ENCODE measurements at regions not wholly inside any gene's neighbourhood (a gene's known extent, or its start where the extent isn't known, plus 50 kb on each side); places are given as distances from the start of the nearest gene placed in this dataset.
"Not testable (repeated sequence)": the region's sequence is repeated elsewhere in the genome, so short reads cannot be mapped to it uniquely, and the experiment has no call there.

DNA sequence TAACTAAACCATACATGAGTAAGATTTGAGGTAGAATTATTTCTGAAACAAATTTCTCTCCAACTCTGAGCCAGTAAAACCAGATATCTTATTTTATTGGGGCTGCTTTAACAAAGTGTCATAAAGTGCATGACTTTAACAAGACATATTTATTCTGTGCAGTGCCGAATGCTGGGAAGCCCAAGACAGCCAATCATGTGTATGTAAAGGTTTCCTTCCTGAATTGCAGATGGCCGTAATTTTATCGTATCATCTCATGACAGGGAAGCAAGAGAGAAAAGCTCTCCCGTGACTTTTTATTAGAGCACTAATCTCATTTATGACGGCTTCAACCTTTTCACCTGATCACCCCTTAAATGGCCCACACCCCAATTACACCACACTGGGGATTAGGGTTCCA lies 777.9 kb downstream of the TMEM121 start:
- Histone ChIP-seq H3K27ac (ENCODE audit: insufficient read depth, low read depth, low read length, poor library complexity, severe bottlenecking) (no peak overlapping the region), H3K4me3 (ENCODE audit: insufficient read depth, low read depth, low read length) (no peak overlapping the region), H3K27me3 (ENCODE audit: control insufficient read depth, insufficient read depth, low read length, poor library complexity, severe bottlenecking) (no peaks in the 10 kb centered on the region), H3K9me3 (ENCODE audit: control insufficient read depth, low read length) (peaks cover 29% of the 10 kb centered on the region), H3K4me1 (ENCODE audit: control insufficient read depth, insufficient read depth, low read length) (no peaks in the 10 kb centered on the region), H3K36me3 (ENCODE audit: control insufficient read depth, insufficient read depth, low read length) (no peaks in the 10 kb centered on the region)
- WGBS, 2 experiments: 81 to 85% methylated on average over 5 of the region's 5 CpGs

DNA sequence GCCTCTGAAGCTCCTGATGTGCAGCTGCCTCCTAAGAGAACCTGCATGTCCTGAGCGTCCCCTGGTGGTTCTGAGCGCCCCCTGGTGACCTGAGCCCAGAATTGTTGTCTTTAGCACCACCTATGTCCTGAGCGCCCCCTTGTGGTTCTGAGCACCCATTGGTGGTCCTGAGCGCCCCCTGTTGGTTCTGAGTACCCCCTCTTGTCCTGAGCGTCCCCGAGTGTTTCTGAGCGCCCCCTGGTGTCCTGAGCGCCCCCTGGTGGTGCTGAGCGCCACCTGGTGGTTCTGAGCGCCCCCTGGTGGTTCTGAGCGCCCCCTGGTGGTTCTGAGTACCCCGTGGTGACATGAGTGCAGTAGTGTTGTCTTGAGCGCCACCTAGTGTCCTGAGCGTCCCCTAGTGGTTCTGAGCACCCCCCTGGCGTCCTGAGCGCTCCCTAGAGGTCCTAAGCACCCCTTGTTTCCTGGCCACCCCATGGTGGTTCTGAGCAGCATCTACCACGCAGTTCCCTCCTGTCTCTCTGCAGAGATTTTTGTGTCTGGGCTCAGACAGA lies 782.5 kb downstream of the TMEM121 start:
- Histone ChIP-seq H3K36me3 (ENCODE audit: control insufficient read depth, insufficient read depth, low read length) (no peaks in the 10 kb centered on the region), H3K4me1 (ENCODE audit: control insufficient read depth, insufficient read depth, low read length) (no peaks in the 10 kb centered on the region), H3K9me3 (ENCODE audit: control insufficient read depth, low read length) (peaks cover 27% of the 10 kb centered on the region), H3K27me3 (ENCODE audit: control insufficient read depth, insufficient read depth, low read length, poor library complexity, severe bottlenecking) (no peaks in the 10 kb centered on the region), H3K4me3 (ENCODE audit: insufficient read depth, low read depth, low read length) (no peak overlapping the region), H3K27ac (ENCODE audit: insufficient read depth, low read depth, low read length, poor library complexity, severe bottlenecking) (no peak overlapping the region)
- 59 to 61% methylated on average over 17 of the region's 17 CpGs for WGBS, 2 experiments

DNA sequence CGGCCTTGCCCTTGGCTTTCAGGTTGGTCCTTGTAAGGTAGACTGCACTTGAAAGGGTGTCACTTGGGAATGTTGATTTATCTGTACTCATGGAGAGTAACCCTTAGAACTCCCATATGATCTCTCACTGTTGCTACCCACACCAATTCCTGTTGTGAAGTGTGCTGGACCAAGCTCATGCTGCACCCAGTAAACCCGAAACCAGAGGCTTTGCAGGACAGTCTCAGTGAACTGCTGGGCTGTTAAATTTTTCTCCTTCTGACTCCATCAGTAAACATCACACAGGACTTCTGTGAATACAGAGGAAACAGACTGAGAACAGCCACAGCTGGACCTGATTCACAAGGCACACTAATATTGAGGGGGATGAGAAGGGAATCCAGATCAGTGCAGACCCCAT lies 783.0 kb downstream of the TMEM121 start:
- no peak overlapping the region for H3K27ac ChIP-seq (ENCODE audit: insufficient read depth, low read depth, low read length, poor library complexity, severe bottlenecking)
- H3K4me1 ChIP-seq (ENCODE audit: control insufficient read depth, insufficient read depth, low read length): no peaks in the 10 kb centered on the region
- H3K36me3 ChIP-seq (ENCODE audit: control insufficient read depth, insufficient read depth, low read length): no peaks in the 10 kb centered on the region
- H3K27me3 ChIP-seq (ENCODE audit: control insufficient read depth, insufficient read depth, low read length, poor library complexity, severe bottlenecking): no peaks in the 10 kb centered on the region
- 92 to 93% methylated on average over 1 to 2 of the region's 2 CpGs for WGBS, 2 experiments
- no peak overlapping the region for H3K4me3 ChIP-seq (ENCODE audit: insufficient read depth, low read depth, low read length)
- H3K9me3 ChIP-seq (ENCODE audit: control insufficient read depth, low read length): peaks cover 25% of the 10 kb centered on the region

DNA sequence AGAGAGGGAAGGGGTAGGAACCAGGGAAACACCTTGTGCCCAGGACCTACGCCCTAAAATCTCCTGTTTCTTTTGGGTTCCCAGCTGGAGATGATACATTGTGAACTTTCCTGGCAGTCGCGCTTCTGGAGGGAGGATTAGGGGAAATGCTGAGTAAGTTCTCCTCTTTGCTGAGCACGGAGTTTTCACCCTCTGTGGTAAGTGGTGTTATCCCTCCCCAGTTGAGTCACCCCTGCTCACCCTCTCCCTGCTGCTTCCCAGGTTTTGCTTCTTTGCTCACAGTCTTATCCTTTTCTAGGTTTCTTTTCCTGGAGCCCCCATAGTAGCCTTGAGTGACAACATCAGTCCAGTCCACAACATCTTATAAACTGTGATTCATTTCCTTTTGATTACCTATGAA lies 789.1 kb downstream of the TMEM121 start:
- H3K9me3 ChIP-seq (ENCODE audit: control insufficient read depth, low read length): peaks cover 22% of the 10 kb centered on the region
- H3K4me3 ChIP-seq (ENCODE audit: insufficient read depth, low read depth, low read length): no peak overlapping the region
- H3K36me3 ChIP-seq (ENCODE audit: control insufficient read depth, insufficient read depth, low read length): no peaks in the 10 kb centered on the region
- WGBS, 2 experiments: 66 to 80% methylated on average over 4 of the region's 4 CpGs
- no peaks in the 10 kb centered on the region for H3K27me3 ChIP-seq (ENCODE audit: control insufficient read depth, insufficient read depth, low read length, poor library complexity, severe bottlenecking)
- no peaks in the 10 kb centered on the region for H3K4me1 ChIP-seq (ENCODE audit: control insufficient read depth, insufficient read depth, low read length)
- H3K27ac ChIP-seq (ENCODE audit: insufficient read depth, low read depth, low read length, poor library complexity, severe bottlenecking): no peak overlapping the region

DNA sequence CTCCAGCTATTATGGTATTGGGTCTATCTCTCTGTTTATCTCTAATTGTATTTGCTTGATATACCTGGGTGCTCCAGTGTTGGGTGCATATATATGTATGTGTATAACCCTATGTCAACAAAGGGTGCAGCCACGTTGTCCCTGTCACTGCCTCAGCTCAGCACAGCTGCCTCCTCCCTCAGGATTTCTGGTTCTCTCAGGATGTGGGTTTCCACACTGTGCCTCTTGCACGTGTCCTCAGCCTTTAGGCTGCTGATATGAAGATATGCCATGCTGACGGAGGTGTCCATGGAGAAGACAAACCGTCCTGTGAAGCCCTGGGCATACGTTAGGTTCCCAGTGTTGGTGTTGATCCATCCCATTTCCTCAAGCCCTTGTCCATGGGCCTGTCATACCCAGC lies 791.2 kb downstream of the TMEM121 start:
- Histone ChIP-seq H3K27ac (ENCODE audit: insufficient read depth, low read depth, low read length, poor library complexity, severe bottlenecking) (no peak overlapping the region), H3K4me3 (ENCODE audit: insufficient read depth, low read depth, low read length) (no peak overlapping the region), H3K27me3 (ENCODE audit: control insufficient read depth, insufficient read depth, low read length, poor library complexity, severe bottlenecking) (no peaks in the 10 kb centered on the region), H3K9me3 (ENCODE audit: control insufficient read depth, low read length) (peaks cover 26% of the 10 kb centered on the region), H3K36me3 (ENCODE audit: control insufficient read depth, insufficient read depth, low read length) (no peaks in the 10 kb centered on the region), H3K4me1 (ENCODE audit: control insufficient read depth, insufficient read depth, low read length) (no peaks in the 10 kb centered on the region)
- WGBS, 2 experiments: 46 to 47% methylated on average over 5 of the region's 5 CpGs

DNA sequence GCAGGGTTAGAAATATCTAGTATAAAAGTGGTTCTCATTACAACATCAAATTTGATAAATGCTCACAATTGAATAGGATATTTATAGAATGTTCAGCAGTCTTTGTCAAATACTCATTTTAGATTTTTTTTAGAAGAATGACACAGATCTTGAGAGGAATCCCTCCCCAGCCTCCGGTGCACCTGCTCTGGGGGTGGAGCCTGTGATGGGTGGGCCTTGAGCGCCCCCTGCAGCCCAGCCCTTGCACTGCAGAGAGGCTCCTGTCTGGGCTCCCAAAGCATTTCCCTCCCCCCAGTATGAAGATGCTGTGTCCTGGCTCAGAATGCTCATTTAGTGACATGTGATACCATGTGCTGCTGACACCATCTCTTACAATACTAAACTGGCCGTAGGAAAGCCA lies 792.3 kb downstream of the TMEM121 start:
- Histone ChIP-seq H3K4me1 (ENCODE audit: control insufficient read depth, insufficient read depth, low read length) (no peaks in the 10 kb centered on the region), H3K36me3 (ENCODE audit: control insufficient read depth, insufficient read depth, low read length) (no peaks in the 10 kb centered on the region), H3K27me3 (ENCODE audit: control insufficient read depth, insufficient read depth, low read length, poor library complexity, severe bottlenecking) (no peaks in the 10 kb centered on the region), H3K9me3 (ENCODE audit: control insufficient read depth, low read length) (peaks cover 22% of the 10 kb centered on the region), H3K4me3 (ENCODE audit: insufficient read depth, low read depth, low read length) (no peak overlapping the region), H3K27ac (ENCODE audit: insufficient read depth, low read depth, low read length, poor library complexity, severe bottlenecking) (no peak overlapping the region)
- 52 to 62% methylated on average over 3 of the region's 3 CpGs for WGBS, 2 experiments

DNA sequence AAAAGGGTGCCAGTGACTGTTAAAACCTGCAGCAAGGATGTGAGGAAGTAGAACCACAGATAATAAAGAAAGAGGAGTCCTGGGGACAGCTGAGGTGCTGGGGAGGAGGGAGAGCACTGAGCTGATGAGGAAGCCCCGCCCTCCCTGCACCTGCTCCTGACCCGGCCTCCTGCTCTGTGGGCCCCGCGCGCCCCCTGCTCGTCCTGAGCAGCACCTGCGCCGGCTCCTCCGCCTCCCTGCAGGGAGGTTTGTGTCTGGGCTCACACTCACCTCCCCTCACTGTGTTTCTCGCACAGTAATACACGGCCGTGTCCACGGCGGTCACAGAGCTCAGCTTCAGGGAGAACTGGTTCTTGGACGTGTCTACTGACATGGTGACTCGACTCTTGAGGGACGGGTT lies 797.6 kb downstream of the TMEM121 start:
- not testable (repeated sequence) for H3K27me3 ChIP-seq (ENCODE audit: control insufficient read depth, insufficient read depth, low read length, poor library complexity, severe bottlenecking); H3K4me1 ChIP-seq (ENCODE audit: control insufficient read depth, insufficient read depth, low read length); H3K27ac ChIP-seq (ENCODE audit: insufficient read depth, low read depth, low read length, poor library complexity, severe bottlenecking); H3K4me3 ChIP-seq (ENCODE audit: insufficient read depth, low read depth, low read length); H3K36me3 ChIP-seq (ENCODE audit: control insufficient read depth, insufficient read depth, low read length)
- WGBS, 2 experiments: 83 to 86% methylated on average over 17 of the region's 17 CpGs
- H3K9me3 ChIP-seq (ENCODE audit: control insufficient read depth, low read length): peaks cover 17% of the 10 kb centered on the region

DNA sequence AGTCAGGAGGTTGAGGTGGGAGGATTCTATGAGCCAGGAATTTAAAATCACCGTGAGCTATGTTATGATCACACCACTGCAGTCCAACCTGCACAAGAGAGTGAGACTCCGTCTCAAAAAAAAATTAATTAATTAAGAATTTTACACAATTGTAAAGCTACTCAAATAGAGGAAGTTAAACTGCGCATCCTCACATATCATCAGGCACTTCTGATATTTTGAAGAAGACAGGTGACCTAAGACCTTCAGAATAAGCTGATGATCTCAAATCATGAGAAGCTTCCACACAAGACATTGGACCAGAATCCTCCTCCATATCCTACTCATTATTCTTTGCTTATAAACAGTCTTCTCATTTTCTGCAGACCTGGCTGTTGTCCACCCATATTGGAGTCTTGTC lies 800.9 kb downstream of the TMEM121 start:
- WGBS, 2 experiments: 66 to 70% methylated on average over 3 of the region's 3 CpGs
- Histone ChIP-seq H3K4me1 (ENCODE audit: control insufficient read depth, insufficient read depth, low read length) (no peaks in the 10 kb centered on the region), H3K27ac (ENCODE audit: insufficient read depth, low read depth, low read length, poor library complexity, severe bottlenecking) (no peak overlapping the region), H3K36me3 (ENCODE audit: control insufficient read depth, insufficient read depth, low read length) (no peaks in the 10 kb centered on the region), H3K4me3 (ENCODE audit: insufficient read depth, low read depth, low read length) (no peak overlapping the region), H3K27me3 (ENCODE audit: control insufficient read depth, insufficient read depth, low read length, poor library complexity, severe bottlenecking) (no peaks in the 10 kb centered on the region), H3K9me3 (ENCODE audit: control insufficient read depth, low read length) (peaks cover 13% of the 10 kb centered on the region)

DNA sequence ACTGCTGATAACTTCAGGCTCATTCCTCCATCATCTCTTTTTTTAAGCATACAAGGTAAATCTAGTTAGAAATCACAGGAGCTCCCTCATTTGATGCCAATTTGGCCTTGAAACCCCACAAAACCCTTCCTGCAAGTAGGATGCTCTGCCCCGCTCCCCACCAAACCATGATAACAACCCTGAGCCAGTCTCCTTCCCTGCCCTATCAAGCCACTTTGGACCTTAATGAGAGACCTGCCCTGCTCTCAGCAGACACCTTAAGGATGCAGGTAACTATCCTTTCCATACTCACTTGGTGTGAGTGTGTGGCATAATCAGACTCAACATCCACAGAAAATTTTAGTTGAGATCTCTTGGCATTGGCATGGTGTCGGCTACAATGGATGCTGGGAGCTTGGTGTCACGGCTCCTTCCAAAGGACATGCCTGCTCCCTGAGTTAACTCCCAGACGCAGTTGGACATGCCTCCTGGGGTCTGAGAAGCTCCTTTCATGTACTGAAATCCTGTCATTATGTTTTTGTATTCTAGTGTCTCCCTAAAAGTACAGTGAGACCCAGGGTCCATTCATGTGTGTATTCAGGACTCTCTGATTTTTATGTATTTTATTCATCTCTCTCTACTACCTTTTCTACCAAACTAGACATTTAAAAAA lies 801.4 kb downstream of the TMEM121 start:
- not testable (repeated sequence) for H3K36me3 ChIP-seq (ENCODE audit: control insufficient read depth, insufficient read depth, low read length); H3K9me3 ChIP-seq (ENCODE audit: control insufficient read depth, low read length); H3K4me1 ChIP-seq (ENCODE audit: control insufficient read depth, insufficient read depth, low read length); H3K4me3 ChIP-seq (ENCODE audit: insufficient read depth, low read depth, low read length); H3K27me3 ChIP-seq (ENCODE audit: control insufficient read depth, insufficient read depth, low read length, poor library complexity, severe bottlenecking); H3K27ac ChIP-seq (ENCODE audit: insufficient read depth, low read depth, low read length, poor library complexity, severe bottlenecking)
- 44 to 51% methylated on average over 4 of the region's 4 CpGs for WGBS, 2 experiments

DNA sequence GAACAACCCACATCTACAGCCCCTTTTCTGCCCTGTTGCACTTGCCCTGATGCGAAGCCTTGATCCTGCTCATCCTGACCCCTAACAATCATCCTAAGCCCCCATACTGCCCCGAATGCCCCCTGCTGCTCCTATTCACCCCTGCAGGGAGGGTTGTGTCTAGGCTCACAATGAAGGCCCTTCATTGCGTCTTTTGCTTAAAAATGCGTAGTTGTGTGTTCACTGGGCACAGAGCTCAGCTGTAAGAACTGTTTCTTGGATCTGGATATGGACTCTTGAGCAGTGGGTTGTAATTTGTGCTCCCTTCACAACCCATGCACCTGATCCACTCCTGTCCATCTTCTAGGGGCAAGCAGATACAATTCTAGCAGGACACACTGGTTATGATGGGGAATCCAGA lies 802.9 kb downstream of the TMEM121 start:
- not testable (repeated sequence) for H3K9me3 ChIP-seq (ENCODE audit: control insufficient read depth, low read length); H3K27ac ChIP-seq (ENCODE audit: insufficient read depth, low read depth, low read length, poor library complexity, severe bottlenecking); H3K4me1 ChIP-seq (ENCODE audit: control insufficient read depth, insufficient read depth, low read length); H3K4me3 ChIP-seq (ENCODE audit: insufficient read depth, low read depth, low read length); H3K27me3 ChIP-seq (ENCODE audit: control insufficient read depth, insufficient read depth, low read length, poor library complexity, severe bottlenecking); H3K36me3 ChIP-seq (ENCODE audit: control insufficient read depth, insufficient read depth, low read length)
- 33 to 49% methylated on average over 1 to 3 of the region's 4 CpGs for WGBS, 2 experiments

Data from ectodermal cell (in vitro differentiated cells).